ENCODE measurements at regions not wholly inside any gene's neighbourhood (a gene's known extent, or its start where the extent isn't known, plus 50 kb on each side); places are given as distances from the start of the nearest gene placed in this dataset.

DNA sequence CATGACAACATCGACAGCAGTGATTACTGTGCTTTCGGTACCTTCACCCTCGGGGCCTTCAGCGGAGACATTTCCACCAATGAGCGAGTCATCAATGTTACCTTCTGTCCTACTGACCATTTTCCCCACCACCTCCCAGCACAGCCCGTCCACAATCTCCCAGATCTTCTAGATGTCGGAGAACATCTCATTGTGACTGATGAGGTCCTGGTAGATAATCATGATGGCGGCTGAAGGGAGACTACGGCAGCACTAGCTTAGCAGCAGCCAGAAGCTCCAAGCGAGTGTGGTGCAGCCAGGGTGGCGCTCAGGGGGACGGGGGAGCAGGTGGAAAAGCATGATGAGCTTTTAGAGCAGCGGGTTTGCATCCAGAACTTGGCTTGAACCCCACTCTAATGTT lies 379.0 kb downstream of the TLR4 start:
- H3K4me3 Mint-ChIP-seq = no peak overlapping the region
- no peaks in the 10 kb centered on the region for H3K36me3 Mint-ChIP-seq (ENCODE audit: low read depth)
- H3K9me3 Mint-ChIP-seq = no peaks in the 10 kb centered on the region
- TF ChIP-seq, protein P1, sequence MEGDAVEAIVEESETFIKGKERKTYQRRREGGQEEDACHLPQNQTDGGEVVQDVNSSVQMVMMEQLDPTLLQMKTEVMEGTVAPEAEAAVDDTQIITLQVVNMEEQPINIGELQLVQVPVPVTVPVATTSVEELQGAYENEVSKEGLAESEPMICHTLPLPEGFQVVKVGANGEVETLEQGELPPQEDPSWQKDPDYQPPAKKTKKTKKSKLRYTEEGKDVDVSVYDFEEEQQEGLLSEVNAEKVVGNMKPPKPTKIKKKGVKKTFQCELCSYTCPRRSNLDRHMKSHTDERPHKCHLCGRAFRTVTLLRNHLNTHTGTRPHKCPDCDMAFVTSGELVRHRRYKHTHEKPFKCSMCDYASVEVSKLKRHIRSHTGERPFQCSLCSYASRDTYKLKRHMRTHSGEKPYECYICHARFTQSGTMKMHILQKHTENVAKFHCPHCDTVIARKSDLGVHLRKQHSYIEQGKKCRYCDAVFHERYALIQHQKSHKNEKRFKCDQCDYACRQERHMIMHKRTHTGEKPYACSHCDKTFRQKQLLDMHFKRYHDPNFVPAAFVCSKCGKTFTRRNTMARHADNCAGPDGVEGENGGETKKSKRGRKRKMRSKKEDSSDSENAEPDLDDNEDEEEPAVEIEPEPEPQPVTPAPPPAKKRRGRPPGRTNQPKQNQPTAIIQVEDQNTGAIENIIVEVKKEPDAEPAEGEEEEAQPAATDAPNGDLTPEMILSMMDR (conservative IDR thresholded peaks at IDR 0.05) = no peak
- H3K4me1 Mint-ChIP-seq = no peaks in the 10 kb centered on the region
- H3K27ac Mint-ChIP-seq (ENCODE audit: unreplicated experiment) = no peak overlapping the region
- H3K27me3 Mint-ChIP-seq (ENCODE audit: low read depth) = peaks cover 8% of the 10 kb centered on the region
- DNase-seq (ENCODE audit: low read depth, low spot score) = no peak

DNA sequence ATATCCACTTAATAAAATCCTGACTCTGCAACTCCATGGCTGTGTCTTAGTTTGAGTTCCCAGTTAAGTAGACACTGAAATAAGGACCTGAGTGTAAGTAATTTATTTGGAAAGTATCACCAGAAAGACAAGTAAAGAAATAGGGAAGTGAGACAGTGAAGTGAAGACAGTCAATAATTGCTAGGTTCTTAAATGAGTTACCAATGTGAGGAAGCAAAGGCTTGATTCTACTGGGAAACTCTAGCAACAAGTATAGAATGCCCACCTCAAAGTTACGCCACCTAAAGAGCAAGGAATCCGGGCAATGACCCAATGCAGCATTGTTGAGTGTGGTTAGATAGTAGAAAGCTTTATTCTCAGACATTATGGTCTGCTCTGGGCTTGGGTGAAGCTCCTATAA lies 383.9 kb downstream of the TLR4 start:
- H3K27ac Mint-ChIP-seq (ENCODE audit: unreplicated experiment) = no peak overlapping the region
- H3K27me3 Mint-ChIP-seq (ENCODE audit: low read depth) = peaks cover 9% of the 10 kb centered on the region
- H3K9me3 Mint-ChIP-seq = peaks cover 3% of the 10 kb centered on the region
- no peaks in the 10 kb centered on the region for H3K36me3 Mint-ChIP-seq (ENCODE audit: low read depth)
- TF ChIP-seq, protein P1 (conservative IDR thresholded peaks at IDR 0.05) = no peak
- DNase-seq (ENCODE audit: low read depth, low spot score) = no peak
- H3K4me1 Mint-ChIP-seq = peaks cover 12% of the 10 kb centered on the region
- no peak overlapping the region for H3K4me3 Mint-ChIP-seq

DNA sequence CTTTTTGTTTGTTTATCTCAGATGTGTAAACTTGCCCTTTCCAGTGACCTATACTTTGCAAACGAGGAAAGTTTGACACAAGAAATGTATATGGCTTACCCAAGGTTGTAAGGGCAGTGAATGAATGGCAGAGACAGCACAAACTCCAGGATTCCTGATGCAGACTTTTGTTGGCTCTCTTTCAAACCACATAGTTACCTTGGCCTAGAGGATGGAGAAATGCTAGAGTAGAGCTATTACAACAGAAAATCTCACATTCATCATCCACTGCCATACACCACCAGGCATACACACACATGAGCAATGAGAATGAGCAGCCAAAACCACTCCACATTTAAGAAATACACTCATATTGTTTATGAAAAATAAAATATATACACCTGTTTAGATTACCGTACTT lies 387.0 kb downstream of the TLR4 start:
- H3K9me3 Mint-ChIP-seq = peaks cover 3% of the 10 kb centered on the region
- TF ChIP-seq, protein P1 (conservative IDR thresholded peaks at IDR 0.05) = no peak
- DNase-seq (ENCODE audit: low read depth, low spot score) = no peak
- no peak overlapping the region for H3K27ac Mint-ChIP-seq (ENCODE audit: unreplicated experiment)
- no peaks in the 10 kb centered on the region for H3K36me3 Mint-ChIP-seq (ENCODE audit: low read depth)
- H3K4me3 Mint-ChIP-seq = no peak overlapping the region
- H3K27me3 Mint-ChIP-seq (ENCODE audit: low read depth) = peaks cover 9% of the 10 kb centered on the region
- peaks cover 12% of the 10 kb centered on the region for H3K4me1 Mint-ChIP-seq

DNA sequence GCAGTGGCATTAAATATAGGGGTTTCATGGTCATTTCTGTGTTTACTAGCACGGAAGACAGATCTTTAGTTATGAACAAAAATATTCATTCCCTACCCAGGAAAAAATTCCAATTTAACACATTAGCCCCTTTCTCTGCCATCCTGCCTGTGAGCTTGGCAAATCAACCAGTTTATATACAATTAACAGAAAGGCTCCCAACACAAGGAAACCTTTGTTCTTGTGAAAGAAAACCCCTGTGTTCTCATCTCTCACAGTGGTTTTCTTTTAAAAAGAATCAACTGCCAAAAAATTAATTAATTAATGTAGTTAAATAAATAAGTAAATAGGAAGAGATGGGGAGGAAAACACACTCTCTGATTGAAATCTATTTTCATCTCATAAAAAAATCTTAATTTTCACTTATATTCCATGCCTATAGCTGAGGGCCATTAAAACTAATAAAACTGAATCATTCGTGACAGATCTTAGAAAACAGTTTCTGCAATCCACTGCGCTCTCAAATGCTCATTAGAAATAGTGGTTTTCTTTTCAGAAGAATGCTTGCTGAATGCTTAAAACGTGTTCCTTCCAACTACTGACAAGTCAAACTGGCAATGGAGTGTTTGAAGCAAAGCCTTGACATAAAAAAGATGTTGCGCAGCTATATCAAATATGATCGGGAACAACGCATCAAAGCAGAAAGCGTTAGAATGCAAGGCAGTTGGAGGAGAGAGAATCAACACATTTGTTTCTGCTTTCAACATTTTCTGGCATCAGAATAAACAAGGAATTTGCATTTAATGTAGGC lies 387.7 kb downstream of the TLR4 start:
- H3K4me3 Mint-ChIP-seq = no peak overlapping the region
- no peak overlapping the region for H3K27ac Mint-ChIP-seq (ENCODE audit: unreplicated experiment)
- TF ChIP-seq, protein P1 (conservative IDR thresholded peaks at IDR 0.05) = no peak
- peaks cover 12% of the 10 kb centered on the region for H3K4me1 Mint-ChIP-seq
- DNase-seq (ENCODE audit: low read depth, low spot score) = no peak
- peaks cover 3% of the 10 kb centered on the region for H3K9me3 Mint-ChIP-seq
- peaks cover 9% of the 10 kb centered on the region for H3K27me3 Mint-ChIP-seq (ENCODE audit: low read depth)
- no peaks in the 10 kb centered on the region for H3K36me3 Mint-ChIP-seq (ENCODE audit: low read depth)

DNA sequence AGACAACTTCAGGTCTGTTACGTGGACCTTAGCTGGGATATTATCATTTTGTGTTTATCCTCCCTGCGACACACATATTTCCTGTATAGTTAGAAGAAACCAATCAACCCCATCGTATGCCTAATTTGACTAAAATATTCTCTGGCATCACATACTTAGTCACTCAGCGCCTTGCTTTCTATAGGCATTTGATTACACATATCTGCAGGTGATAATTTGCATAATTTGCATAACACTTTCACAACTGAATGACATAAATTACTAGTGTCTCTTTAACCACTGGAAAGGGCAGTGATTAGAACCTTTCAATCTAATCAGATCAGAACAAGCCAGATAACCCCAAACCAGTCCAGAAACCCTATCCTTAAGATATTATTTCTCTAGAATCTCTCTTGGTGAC lies 390.2 kb downstream of the TLR4 start:
- TF ChIP-seq, protein P1 (conservative IDR thresholded peaks at IDR 0.05) = no peak
- peaks cover 12% of the 10 kb centered on the region for H3K4me1 Mint-ChIP-seq
- H3K4me3 Mint-ChIP-seq = no peak overlapping the region
- peaks cover 3% of the 10 kb centered on the region for H3K27me3 Mint-ChIP-seq (ENCODE audit: low read depth)
- no peaks in the 10 kb centered on the region for H3K36me3 Mint-ChIP-seq (ENCODE audit: low read depth)
- H3K27ac Mint-ChIP-seq (ENCODE audit: unreplicated experiment) = no peak overlapping the region
- peaks cover 3% of the 10 kb centered on the region for H3K9me3 Mint-ChIP-seq
- no peak for DNase-seq (ENCODE audit: low read depth, low spot score)
